ENCODE measurements at regions not wholly inside any gene's neighbourhood (a gene's known extent, or its start where the extent isn't known, plus 50 kb on each side); places are given as distances from the start of the nearest gene placed in this dataset.
A peak's percentile ranks its signal among the peaks of the same experiment; 100 is the strongest.
"Not testable (repeated sequence)": the region's sequence is repeated elsewhere in the genome, so short reads cannot be mapped to it uniquely, and the experiment has no call there.

DNA sequence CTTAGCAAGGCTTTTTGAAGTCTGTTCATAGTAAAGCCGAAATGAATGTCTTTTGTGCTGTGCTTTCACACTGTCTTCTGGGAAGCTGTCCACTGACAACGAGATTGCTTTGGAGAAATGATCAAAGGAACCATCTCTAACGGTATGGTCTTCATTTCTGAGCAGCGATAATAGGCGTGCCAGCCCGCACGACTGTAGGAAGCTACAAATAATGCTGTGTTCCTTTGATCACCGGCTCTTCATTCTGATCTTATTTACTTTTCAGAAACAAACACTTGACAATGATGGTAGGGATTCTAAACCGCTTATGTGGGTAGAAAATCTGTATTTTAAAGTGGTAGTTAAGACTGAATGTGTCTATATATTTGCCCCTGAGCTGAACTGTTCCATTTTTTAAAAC lies 306.6 kb upstream of the EXOC2 start:
- H3K4me3 ChIP-seq (ENCODE audit: low read depth in 1 of 3, low read length in 3 of 3): no peak overlapping the region
- H3K27me3 ChIP-seq (ENCODE audit: control insufficient read depth in 3 of 3, insufficient read depth in 3 of 3, low read length in 3 of 3): no peaks in the 10 kb centered on the region
- no peaks in the 10 kb centered on the region for H3K36me3 ChIP-seq (ENCODE audit: control insufficient read depth in 3 of 3, insufficient read depth in 2 of 3, low read depth in 1 of 3, low read length in 3 of 3)
- peaks cover 0 to 2% of the 10 kb centered on the region in 2 donors for H3K9me3 ChIP-seq (ENCODE audit: control insufficient read depth in 2 of 2, insufficient read depth in 1 of 2, low read depth in 1 of 2, low read length in 1 of 2)
- DNase-seq: no peak
- 83 to 85% (median 84%) methylated on average over 9 of the region's 9 CpGs for WGBS, 3 donors
- FAIRE-seq: no peak
- H3K27ac ChIP-seq (ENCODE audit: low read depth in 1 of 3, low read length in 2 of 3): no peak overlapping the region
- H3K4me1 ChIP-seq (ENCODE audit: control insufficient read depth in 3 of 3, insufficient read depth in 2 of 3, low read depth in 1 of 3, low read length in 2 of 3): no peaks in the 10 kb centered on the region

DNA sequence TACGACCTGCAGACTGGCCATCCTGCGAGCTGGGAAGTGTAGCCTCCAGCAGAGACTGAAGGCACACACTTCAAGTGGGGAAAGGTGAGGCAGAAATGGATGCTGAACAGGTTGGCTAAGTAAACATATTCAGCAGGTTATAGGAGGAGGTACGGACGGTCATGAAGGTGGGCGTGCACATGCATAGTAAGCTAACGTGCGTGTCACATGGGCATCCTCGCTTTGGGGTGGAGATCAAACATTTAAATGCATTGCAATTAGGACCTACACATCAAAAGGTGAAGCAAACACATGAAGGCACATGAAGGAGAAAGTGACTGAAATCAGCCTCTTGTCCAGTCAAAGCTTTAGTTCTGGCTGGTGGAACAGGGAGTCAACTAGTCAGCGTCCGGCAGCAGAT lies 305.6 kb upstream of the EXOC2 start:
- 88 to 97% (median 94%) methylated on average over 10 of the region's 10 CpGs for WGBS, 3 donors
- H3K9me3 ChIP-seq (ENCODE audit: control insufficient read depth in 2 of 2, insufficient read depth in 1 of 2, low read depth in 1 of 2, low read length in 1 of 2): peaks cover 0 to 2% of the 10 kb centered on the region in 2 donors
- H3K27me3 ChIP-seq (ENCODE audit: control insufficient read depth in 3 of 3, insufficient read depth in 3 of 3, low read length in 3 of 3): no peaks in the 10 kb centered on the region
- no peak overlapping the region for H3K4me3 ChIP-seq (ENCODE audit: low read depth in 1 of 3, low read length in 3 of 3)
- H3K4me1 ChIP-seq (ENCODE audit: control insufficient read depth in 3 of 3, insufficient read depth in 2 of 3, low read depth in 1 of 3, low read length in 2 of 3): no peaks in the 10 kb centered on the region
- H3K36me3 ChIP-seq (ENCODE audit: control insufficient read depth in 3 of 3, insufficient read depth in 2 of 3, low read depth in 1 of 3, low read length in 3 of 3): no peaks in the 10 kb centered on the region
- H3K27ac ChIP-seq (ENCODE audit: low read depth in 1 of 3, low read length in 2 of 3): no peak overlapping the region
- no peak for DNase-seq
- no peak for FAIRE-seq

DNA sequence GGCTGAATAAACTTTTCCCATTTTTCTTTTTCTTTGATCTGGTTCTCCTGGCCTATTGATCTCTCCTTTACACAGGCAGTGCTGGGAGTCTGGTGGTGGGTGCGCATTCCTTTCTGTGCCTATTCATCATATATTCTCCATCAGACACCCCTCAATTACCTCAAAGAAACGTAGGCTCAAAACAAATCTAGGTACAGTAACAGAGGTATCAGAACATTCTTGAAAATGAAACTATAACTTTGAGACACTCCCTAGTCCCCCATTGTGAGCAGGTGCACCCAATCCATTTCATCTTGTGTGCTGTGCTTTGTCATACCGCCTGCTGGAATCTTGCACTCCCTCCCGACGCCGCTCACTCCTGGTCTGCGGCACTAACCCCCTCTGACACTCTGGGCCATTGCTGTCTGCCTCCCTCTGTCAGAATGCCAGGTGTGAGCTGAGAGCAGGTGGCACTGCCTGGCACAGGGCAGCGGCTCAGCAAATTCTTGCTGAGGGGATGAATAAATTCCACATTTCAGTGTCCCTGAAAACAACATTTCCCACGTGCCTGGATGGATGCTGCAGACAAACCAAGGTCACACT lies 303.4 kb upstream of the EXOC2 start:
- H3K27ac ChIP-seq (ENCODE audit: low read depth in 1 of 3, low read length in 2 of 3): no peak overlapping the region
- peaks cover 0 to 2% of the 10 kb centered on the region in 2 donors for H3K9me3 ChIP-seq (ENCODE audit: control insufficient read depth in 2 of 2, insufficient read depth in 1 of 2, low read depth in 1 of 2, low read length in 1 of 2)
- DNase-seq (peak; percentile 21 to 24), FAIRE-seq (no peak)
- H3K36me3 ChIP-seq (ENCODE audit: control insufficient read depth in 3 of 3, insufficient read depth in 2 of 3, low read depth in 1 of 3, low read length in 3 of 3): no peaks in the 10 kb centered on the region
- no peaks in the 10 kb centered on the region for H3K27me3 ChIP-seq (ENCODE audit: control insufficient read depth in 3 of 3, insufficient read depth in 3 of 3, low read length in 3 of 3)
- H3K4me3 ChIP-seq (ENCODE audit: low read depth in 1 of 3, low read length in 3 of 3): no peak overlapping the region
- 22 to 65% (median 37%) methylated on average over 9 of the region's 9 CpGs for WGBS, 3 donors
- H3K4me1 ChIP-seq (ENCODE audit: control insufficient read depth in 3 of 3, insufficient read depth in 2 of 3, low read depth in 1 of 3, low read length in 2 of 3): no peaks in the 10 kb centered on the region

DNA sequence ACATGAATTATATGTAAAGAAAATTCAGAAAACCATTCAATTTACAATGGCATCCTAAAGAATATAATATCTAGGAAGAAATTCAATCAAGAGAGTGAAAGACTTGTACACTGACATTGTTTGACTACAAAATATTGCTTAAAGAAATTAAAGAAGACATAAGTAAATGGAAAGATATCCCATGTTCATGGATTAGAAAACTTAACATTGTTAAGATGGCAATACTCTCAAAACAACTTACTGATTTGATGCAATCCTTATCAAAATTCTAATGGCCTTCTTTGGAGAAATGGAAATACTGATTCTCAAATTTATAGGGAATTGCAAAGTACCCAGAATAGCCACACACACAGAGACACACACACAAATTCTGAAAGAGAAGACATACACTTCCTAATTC lies 298.3 kb upstream of the EXOC2 start:
- no peaks in the 10 kb centered on the region for H3K36me3 ChIP-seq (ENCODE audit: control insufficient read depth in 3 of 3, insufficient read depth in 2 of 3, low read depth in 1 of 3, low read length in 3 of 3)
- DNase-seq (no peak), FAIRE-seq (no peak)
- no peaks in the 10 kb centered on the region for H3K27me3 ChIP-seq (ENCODE audit: control insufficient read depth in 3 of 3, insufficient read depth in 3 of 3, low read length in 3 of 3)
- H3K4me3 ChIP-seq (ENCODE audit: low read depth in 1 of 3, low read length in 3 of 3): no peak overlapping the region
- no peaks in the 10 kb centered on the region for H3K4me1 ChIP-seq (ENCODE audit: control insufficient read depth in 3 of 3, insufficient read depth in 2 of 3, low read depth in 1 of 3, low read length in 2 of 3)
- peaks cover 0 to 7% of the 10 kb centered on the region in 2 donors for H3K9me3 ChIP-seq (ENCODE audit: control insufficient read depth in 2 of 2, insufficient read depth in 1 of 2, low read depth in 1 of 2, low read length in 1 of 2)
- H3K27ac ChIP-seq (ENCODE audit: low read depth in 1 of 3, low read length in 2 of 3): no peak overlapping the region

DNA sequence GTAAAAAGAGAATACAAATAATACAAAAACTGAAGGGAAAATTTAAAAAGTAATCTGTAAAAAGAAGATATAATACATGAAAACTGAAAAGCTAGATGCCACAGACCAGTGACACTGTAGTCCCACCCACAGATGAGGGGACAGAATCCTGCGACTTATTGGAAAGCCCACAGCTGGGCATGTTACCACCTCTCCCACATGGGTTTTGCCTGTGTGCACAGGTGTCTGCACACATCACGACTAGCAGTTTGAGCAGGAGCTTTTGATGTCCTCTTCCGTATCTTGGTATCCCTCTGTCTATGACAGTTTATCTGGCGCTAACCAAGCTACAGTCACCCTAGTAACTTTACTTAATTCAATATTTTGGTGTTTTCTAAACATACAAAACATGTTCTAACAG lies 291.1 kb upstream of the EXOC2 start:
- 81 to 90% (median 85%) methylated on average over 4 of the region's 4 CpGs for WGBS, 3 donors
- Histone ChIP-seq H3K9me3 (ENCODE audit: control insufficient read depth in 2 of 2, insufficient read depth in 1 of 2, low read depth in 1 of 2, low read length in 1 of 2) (peaks cover 0 to 3% of the 10 kb centered on the region in 2 donors), H3K4me3 (ENCODE audit: low read depth in 1 of 3, low read length in 3 of 3) (no peak overlapping the region), H3K4me1 (ENCODE audit: control insufficient read depth in 3 of 3, insufficient read depth in 2 of 3, low read depth in 1 of 3, low read length in 2 of 3) (no peaks in the 10 kb centered on the region), H3K27ac (ENCODE audit: low read depth in 1 of 3, low read length in 2 of 3) (no peak overlapping the region), H3K36me3 (ENCODE audit: control insufficient read depth in 3 of 3, insufficient read depth in 2 of 3, low read depth in 1 of 3, low read length in 3 of 3) (no peaks in the 10 kb centered on the region), H3K27me3 (ENCODE audit: control insufficient read depth in 3 of 3, insufficient read depth in 3 of 3, low read length in 3 of 3) (no peaks in the 10 kb centered on the region)
- FAIRE-seq: no peak
- no peak for DNase-seq

DNA sequence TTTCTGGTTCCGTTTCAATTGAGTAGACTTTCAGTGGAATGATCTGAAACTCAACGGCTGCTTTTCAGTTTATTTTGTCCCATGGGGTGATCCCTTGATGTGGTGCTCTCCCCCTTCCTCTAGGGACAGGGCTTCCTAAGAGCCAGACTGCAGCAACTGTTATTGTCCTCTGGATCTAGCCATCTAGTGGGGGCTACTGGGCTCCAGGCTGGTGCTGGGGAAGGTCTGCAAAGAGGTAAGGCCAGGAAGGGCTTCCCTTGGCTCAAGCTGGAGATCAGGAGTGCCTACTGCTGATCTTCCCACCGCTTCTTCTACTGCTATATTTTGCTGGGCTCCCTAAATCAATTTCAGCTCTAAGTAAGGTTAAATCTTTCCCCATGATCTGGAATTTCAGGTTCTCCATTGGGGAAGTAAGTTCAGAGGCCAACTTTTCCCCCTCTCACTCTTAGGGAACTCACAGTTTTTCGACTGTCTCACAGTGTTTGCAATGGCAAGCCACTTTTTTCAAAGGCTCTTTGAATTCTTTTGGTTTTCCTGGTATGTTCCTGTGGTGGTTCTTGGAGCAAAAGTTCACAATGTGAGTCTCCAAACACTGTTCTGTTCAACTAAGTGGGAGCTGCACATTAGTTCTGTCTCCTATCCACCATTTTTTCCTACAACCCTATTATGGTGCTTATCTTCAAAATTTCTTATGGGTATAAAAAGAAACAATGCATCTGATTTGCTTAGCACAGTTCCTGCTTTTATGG lies 286.2 kb upstream of the EXOC2 start:
- DNase-seq: no peak
- Histone ChIP-seq H3K36me3 (ENCODE audit: control insufficient read depth in 3 of 3, insufficient read depth in 2 of 3, low read depth in 1 of 3, low read length in 3 of 3) (no peaks in the 10 kb centered on the region), H3K27ac (ENCODE audit: low read depth in 1 of 3, low read length in 2 of 3) (no peak overlapping the region), H3K4me3 (ENCODE audit: low read depth in 1 of 3, low read length in 3 of 3) (no peak overlapping the region), H3K27me3 (ENCODE audit: control insufficient read depth in 3 of 3, insufficient read depth in 3 of 3, low read length in 3 of 3) (no peaks in the 10 kb centered on the region), H3K9me3 (ENCODE audit: control insufficient read depth in 2 of 2, insufficient read depth in 1 of 2, low read depth in 1 of 2, low read length in 1 of 2) (no peaks in the 10 kb centered on the region), H3K4me1 (ENCODE audit: control insufficient read depth in 3 of 3, insufficient read depth in 2 of 3, low read depth in 1 of 3, low read length in 2 of 3) (no peaks in the 10 kb centered on the region)
- WGBS, 3 donors: 73 to 83% (median 73%) methylated on average over 4 of the region's 4 CpGs
- no peak for FAIRE-seq

DNA sequence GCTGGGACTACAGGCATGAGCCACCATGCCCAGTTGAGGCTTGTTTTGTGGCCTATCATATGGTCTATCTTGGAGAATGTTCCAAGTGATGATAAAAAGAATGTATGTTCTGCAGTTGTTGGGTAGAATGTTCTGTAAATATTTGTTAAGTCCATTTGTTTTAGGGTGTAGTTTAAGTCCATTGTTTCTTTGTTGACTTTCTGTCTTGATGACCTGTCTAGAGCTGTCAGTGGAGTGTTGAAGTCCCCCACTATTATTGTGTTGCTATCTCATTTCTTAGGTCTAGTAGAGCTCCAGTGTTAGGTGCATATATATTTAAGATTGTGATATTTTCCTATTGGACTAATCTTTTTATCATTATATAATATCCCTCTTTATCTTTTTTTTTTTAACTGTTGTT lies 284.3 kb upstream of the EXOC2 start:
- H3K4me3 ChIP-seq (ENCODE audit: low read depth in 1 of 3, low read length in 3 of 3); H3K27me3 ChIP-seq (ENCODE audit: control insufficient read depth in 3 of 3, insufficient read depth in 3 of 3, low read length in 3 of 3); DNase-seq; H3K9me3 ChIP-seq (ENCODE audit: control insufficient read depth in 2 of 2, insufficient read depth in 1 of 2, low read depth in 1 of 2, low read length in 1 of 2); FAIRE-seq; H3K4me1 ChIP-seq (ENCODE audit: control insufficient read depth in 3 of 3, insufficient read depth in 2 of 3, low read depth in 1 of 3, low read length in 2 of 3); H3K36me3 ChIP-seq (ENCODE audit: control insufficient read depth in 3 of 3, insufficient read depth in 2 of 3, low read depth in 1 of 3, low read length in 3 of 3); H3K27ac ChIP-seq (ENCODE audit: low read depth in 1 of 3, low read length in 2 of 3): not testable (repeated sequence)

DNA sequence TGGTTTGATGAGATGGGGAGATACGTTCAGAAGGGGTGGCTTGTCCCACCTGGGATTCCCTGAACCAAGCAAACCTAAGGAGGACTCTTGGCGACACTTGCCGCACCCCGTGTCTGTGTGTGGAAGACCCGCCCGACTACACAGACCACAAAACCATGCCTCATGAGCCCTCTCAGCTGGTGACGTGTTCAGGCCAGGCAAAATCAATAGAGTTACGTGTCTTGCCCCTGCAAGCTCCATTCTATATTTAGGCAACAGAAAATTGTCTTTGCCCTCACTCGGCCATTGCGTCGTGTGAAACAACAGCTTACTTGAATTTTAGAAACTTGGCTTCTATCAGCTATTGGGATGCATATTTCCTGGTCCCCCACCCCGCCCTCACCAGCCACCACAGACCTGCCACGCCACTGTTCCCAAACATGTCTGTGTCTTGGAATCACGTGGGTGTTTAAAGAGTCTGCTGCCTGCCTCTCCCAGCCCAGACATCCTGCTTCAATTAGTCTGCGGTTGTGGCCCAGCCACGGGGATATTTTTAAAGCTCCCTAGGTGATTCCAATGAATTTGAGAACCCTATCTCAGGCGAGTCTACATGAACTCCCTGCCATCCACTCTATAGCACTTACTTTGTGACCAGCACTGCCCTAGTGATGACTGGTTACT lies 279.2 kb upstream of the EXOC2 start:
- DNase-seq (no peak), FAIRE-seq (no peak)
- H3K36me3 ChIP-seq (ENCODE audit: control insufficient read depth in 3 of 3, insufficient read depth in 2 of 3, low read depth in 1 of 3, low read length in 3 of 3): no peaks in the 10 kb centered on the region
- no peaks in the 10 kb centered on the region for H3K4me1 ChIP-seq (ENCODE audit: control insufficient read depth in 3 of 3, insufficient read depth in 2 of 3, low read depth in 1 of 3, low read length in 2 of 3)
- H3K27ac ChIP-seq (ENCODE audit: low read depth in 1 of 3, low read length in 2 of 3): no peak overlapping the region
- no peak overlapping the region for H3K4me3 ChIP-seq (ENCODE audit: low read depth in 1 of 3, low read length in 3 of 3)
- H3K9me3 ChIP-seq (ENCODE audit: control insufficient read depth in 2 of 2, insufficient read depth in 1 of 2, low read depth in 1 of 2, low read length in 1 of 2): no peaks in the 10 kb centered on the region
- WGBS, 3 donors: 76 to 86% (median 81%) methylated on average over 17 of the region's 17 CpGs
- peaks cover 0 to 2% (median 0%) of the 10 kb centered on the region in 3 donors for H3K27me3 ChIP-seq (ENCODE audit: control insufficient read depth in 3 of 3, insufficient read depth in 3 of 3, low read length in 3 of 3)

Measured in small intestine (tissue), 7 donors.